ENCODE measurements at regions not wholly inside any gene's neighbourhood (a gene's known extent, or its start where the extent isn't known, plus 50 kb on each side); places are given as distances from the start of the nearest gene placed in this dataset.

- 82 to 86% methylated on average over 2 of the region's 2 CpGs for WGBS, 2 experiments (ENCODE audit: insufficient coverage in 1 of 2, insufficient read length in 1 of 2)
Measured at GRCh38 chr18:6565815-6566081, 151.0 kb upstream of the L3MBTL4 start.

GRCh38 chr18:6566338-6566911 lies 151.7 kb upstream of the L3MBTL4 start:
- no peaks in the 10 kb centered on the region for H3K27me3 ChIP-seq (ENCODE audit: control insufficient read depth, insufficient read depth, low read length, poor library complexity, severe bottlenecking)
- no peaks in the 10 kb centered on the region for H3K36me3 ChIP-seq (ENCODE audit: control insufficient read depth, insufficient read depth, low read length)
- no peak for TF ChIP-seq CTCF (conservative IDR thresholded peaks at IDR 0.05)
- Mint-ChIP-seq H3K27me3 (ENCODE audit: insufficient read depth) (no peaks in the 10 kb centered on the region), H3K36me3 (ENCODE audit: low read depth) (peaks cover 8% of the 10 kb centered on the region), H3K4me3 (no peak overlapping the region), H3K27ac (peak overlapping the region; percentile 91), H3K4me1 (peaks cover 72% of the 10 kb centered on the region), H3K9me3 (peaks cover 11% of the 10 kb centered on the region)
- H3K27ac ChIP-seq (ENCODE audit: low read depth, low read length) = no peak overlapping the region
- DNase-seq = no peak
- peaks cover 17% of the 10 kb centered on the region for H3K9me3 ChIP-seq (ENCODE audit: control insufficient read depth, low read length)
- peaks cover 37% of the 10 kb centered on the region for H3K4me1 ChIP-seq (ENCODE audit: control insufficient read depth, insufficient read depth, low read length)
- 40 to 50% methylated on average over 3 of the region's 3 CpGs for WGBS, 2 experiments (ENCODE audit: insufficient coverage in 1 of 2, insufficient read length in 1 of 2)
- H3K4me3 ChIP-seq (ENCODE audit: low read length) = peak overlapping the region; percentile 13
- H3K9ac ChIP-seq (ENCODE audit: extremely low read depth, low read length, poor library complexity, severe bottlenecking) = peak overlapping the region; percentile 39

More at GRCh38 chr18:6565815-6566081, 151.0 kb upstream of the L3MBTL4 start:
- Histone ChIP-seq H3K9ac (ENCODE audit: extremely low read depth, low read length, poor library complexity, severe bottlenecking) (peak overlapping the region; percentile 39), H3K4me3 (ENCODE audit: low read length) (no peak overlapping the region), H3K27me3 (ENCODE audit: control insufficient read depth, insufficient read depth, low read length, poor library complexity, severe bottlenecking) (no peaks in the 10 kb centered on the region), H3K36me3 (ENCODE audit: control insufficient read depth, insufficient read depth, low read length) (no peaks in the 10 kb centered on the region), H3K4me1 (ENCODE audit: control insufficient read depth, insufficient read depth, low read length) (peaks cover 33% of the 10 kb centered on the region), H3K9me3 (ENCODE audit: control insufficient read depth, low read length) (peaks cover 17% of the 10 kb centered on the region), H3K27ac (ENCODE audit: low read depth, low read length) (no peak overlapping the region)
- no peak for DNase-seq
- Mint-ChIP-seq H3K4me1 (peaks cover 71% of the 10 kb centered on the region), H3K27ac (peak overlapping the region; percentile 91), H3K4me3 (no peak overlapping the region), H3K36me3 (ENCODE audit: low read depth) (peaks cover 8% of the 10 kb centered on the region), H3K27me3 (ENCODE audit: insufficient read depth) (no peaks in the 10 kb centered on the region), H3K9me3 (peaks cover 11% of the 10 kb centered on the region)
- no peak for TF ChIP-seq CTCF (conservative IDR thresholded peaks at IDR 0.05)

GRCh38 chr18:6569813-6570212 lies 155.1 kb upstream of the L3MBTL4 start:
- peaks cover 80% of the 10 kb centered on the region for H3K4me1 Mint-ChIP-seq
- peaks cover 3% of the 10 kb centered on the region for H3K36me3 Mint-ChIP-seq (ENCODE audit: low read depth)
- no peak for TF ChIP-seq CTCF (conservative IDR thresholded peaks at IDR 0.05)
- H3K4me1 ChIP-seq (ENCODE audit: control insufficient read depth, insufficient read depth, low read length) = peaks cover 48% of the 10 kb centered on the region
- WGBS, 2 experiments (ENCODE audit: insufficient coverage in 1 of 2, insufficient read length in 1 of 2) = 40 to 47% methylated on average over 1 to 2 of the region's 2 CpGs
- no peaks in the 10 kb centered on the region for H3K27me3 Mint-ChIP-seq (ENCODE audit: insufficient read depth)
- H3K4me3 Mint-ChIP-seq = no peak overlapping the region
- no peak overlapping the region for H3K4me3 ChIP-seq (ENCODE audit: low read length)
- H3K9me3 Mint-ChIP-seq = peaks cover 1% of the 10 kb centered on the region
- peak overlapping the region; percentile 45 for H3K9ac ChIP-seq (ENCODE audit: extremely low read depth, low read length, poor library complexity, severe bottlenecking)
- no peaks in the 10 kb centered on the region for H3K36me3 ChIP-seq (ENCODE audit: control insufficient read depth, insufficient read depth, low read length)
- peak overlapping the region; percentile 94 for H3K27ac Mint-ChIP-seq
- peak overlapping the region; percentile 33 for H3K27ac ChIP-seq (ENCODE audit: low read depth, low read length)
- H3K9me3 ChIP-seq (ENCODE audit: control insufficient read depth, low read length) = no peaks in the 10 kb centered on the region
- H3K27me3 ChIP-seq (ENCODE audit: control insufficient read depth, insufficient read depth, low read length, poor library complexity, severe bottlenecking) = no peaks in the 10 kb centered on the region
- no peak for DNase-seq
